H1 (cell line): ENCODE measurements at regions not wholly inside any gene's neighbourhood (a gene's known extent, or its start where the extent isn't known, plus 50 kb on each side); places are given as distances from the start of the nearest gene placed in this dataset.
"Not testable (repeated sequence)": the region's sequence is repeated elsewhere in the genome, so short reads cannot be mapped to it uniquely, and the experiment has no call there.

Source experiments
- CTCF ChIA-PET: fragments of 300-600 bp; sonication (Branson Sonifier 250); formaldehyde crosslinking; loops from one replicate; lab custom pipeline; 2021; ENCODE audit not compliant: partially characterized antibody; lab: Charles Lee
- POLR2A ChIA-PET: fragments of 300-600 bp; sonication (Branson Sonifier 250); formaldehyde crosslinking; loops from one replicate; lab custom pipeline; 2021; ENCODE audit warnings: inconsistent platforms; ENCODE audit not compliant: partially characterized antibody; lab: Charles Lee
- DNase-seq, 2 experiments: peaks; one replicate each; pipeline versions ENCODE4 v3.0.0 to v3.0.0-alpha.2; 2010 to 2022; ENCODE audit warnings: low spot score in 2 of 2, low read depth in 1 of 2, mixed read lengths in 1 of 2
- FAIRE-seq: peaks from 2 replicates; lab custom pipeline; 2011; peaks lifted over from hg19 to GRCh38; lab: Jason Lieb, UNC
- H2AFZ ChIP-seq: 2 replicates; pipeline ENCODE4 v1.8.1; 2012; ENCODE audit warnings: low read length, inconsistent platforms
- H2AK5ac ChIP-seq: 2 replicates; pipeline ENCODE4 v1.6.1; 2013; ENCODE audit warnings: low read depth, low read length
- H2BK120ac ChIP-seq: replicated peaks from 2 replicates; pipeline ENCODE3; 2013; ENCODE audit warnings: low read depth, low read length, inconsistent platforms
- H2BK12ac ChIP-seq: 2 replicates; pipeline ENCODE4 v1.6.1; 2013; ENCODE audit warnings: low read depth, low read length
- H2BK15ac ChIP-seq: 2 replicates; pipeline ENCODE4 v1.6.1; 2013; ENCODE audit warnings: low read length
- H2BK20ac ChIP-seq: 2 replicates; pipeline ENCODE4 v1.6.1; 2013; ENCODE audit warnings: low read length
- H2BK5ac ChIP-seq: 2 replicates; pipeline ENCODE4 v1.6.1; 2013; ENCODE audit warnings: low read depth, low read length
- H3K14ac ChIP-seq: 2 replicates; pipeline ENCODE4 v1.6.1; 2013; ENCODE audit warnings: inconsistent platforms; ENCODE audit not compliant: insufficient read length
- H3K18ac ChIP-seq: 2 replicates; pipeline ENCODE4 v1.6.1; 2013; ENCODE audit warnings: low read length; ENCODE audit errors: extremely low read depth
- H3K23ac ChIP-seq: 2 replicates; pipeline ENCODE4 v1.6.1; 2013; ENCODE audit warnings: inconsistent platforms; ENCODE audit not compliant: insufficient read length
- H3K23me2 ChIP-seq: 2 replicates; pipeline ENCODE4 v1.6.1; 2013; ENCODE audit warnings: low read depth, low read length
- H3K27ac ChIP-seq: 2 replicates; pipeline ENCODE4 v1.6.1; 2011; ENCODE audit warnings: low read depth, low read length, inconsistent platforms
- H3K27me3 ChIP-seq, 4 experiments: replicated peaks in 1 of 4; 1 replicate in 1 of 4; 2 replicates in 3 of 4; pipeline versions ENCODE4 v1.6.1 to v1.8.1; 2011 to 2013; ENCODE audit warnings: low read length in 3 of 4, mild to moderate bottlenecking in 3 of 4, inconsistent platforms in 2 of 4, mixed read lengths in 2 of 4, moderate library complexity in 1 of 4; ENCODE audit not compliant: control insufficient read depth in 3 of 4, insufficient read depth in 3 of 4; ENCODE audit errors: extremely low read depth in 1 of 4
- H3K36me3 ChIP-seq, 4 experiments: 2 replicates each; pipeline versions ENCODE4 v1.6.1 to v1.8.1; 2011 to 2013; ENCODE audit warnings: mild to moderate bottlenecking in 4 of 4, low read length in 3 of 4, moderate library complexity in 2 of 4, control low read depth in 1 of 4, inconsistent platforms in 1 of 4; ENCODE audit not compliant: insufficient read depth in 4 of 4, control insufficient read depth in 2 of 4
- H3K4ac ChIP-seq: replicated peaks from 2 replicates; pipeline ENCODE3; 2013; ENCODE audit warnings: low read length, low read depth, mixed read lengths, inconsistent platforms; ENCODE audit not compliant: insufficient read length
- H3K4me1 ChIP-seq, 4 experiments: replicated peaks in 1 of 4; 1 replicate in 1 of 4; 2 replicates in 3 of 4; pipeline versions ENCODE4 v1.6.1 to v1.8.1; 2011 to 2013; ENCODE audit warnings: low read length in 3 of 4, inconsistent platforms in 2 of 4, mixed read lengths in 1 of 4; ENCODE audit not compliant: insufficient read depth in 4 of 4, control insufficient read depth in 3 of 4
- H3K4me2 ChIP-seq, 2 experiments: 2 replicates each; pipeline versions ENCODE4 v1.6.1 to v1.8.1; 2011 to 2013; ENCODE audit warnings: low read depth in 2 of 2, low read length in 2 of 2, control low read depth in 1 of 2, inconsistent platforms in 1 of 2, mild to moderate bottlenecking in 1 of 2; ENCODE audit not compliant: insufficient read depth in 1 of 2
- H3K4me3 ChIP-seq, 4 experiments: fragments of 200-600, 300-600 bp in 1 of 4; sonication (generic), shearing (Covaris generic), sonication (Bioruptor Twin) in 1 of 4; 2 replicates each; pipeline versions ENCODE4 v1.5.1 to v1.8.1; 2011 to 2016; ENCODE audit warnings: low read length in 4 of 4, low read depth in 3 of 4, control low read depth in 2 of 4, inconsistent platforms in 2 of 4, mild to moderate bottlenecking in 2 of 4, mixed read lengths in 1 of 4, moderate library complexity in 1 of 4; ENCODE audit not compliant: insufficient read depth in 2 of 4; ENCODE audit errors: extremely low read depth in 1 of 4
- H3K56ac ChIP-seq: replicated peaks from 2 replicates; pipeline ENCODE3; 2013; ENCODE audit warnings: low read depth, mild to moderate bottlenecking, mixed read lengths, low read length, inconsistent platforms; ENCODE audit not compliant: insufficient read length
- H3K79me1 ChIP-seq: 2 replicates; pipeline ENCODE4 v1.6.1; 2013; ENCODE audit warnings: low read depth, low read length, control low read depth
- H3K79me2 ChIP-seq, 2 experiments: 2 replicates each; pipeline versions ENCODE4 v1.6.1 to v1.8.1; 2012 to 2013; ENCODE audit warnings: low read length in 2 of 2, mild to moderate bottlenecking in 2 of 2, inconsistent platforms in 1 of 2; ENCODE audit not compliant: insufficient read depth in 2 of 2, control insufficient read depth in 1 of 2
- H3K9ac ChIP-seq, 4 experiments: replicated peaks in 1 of 4; 1 replicate in 1 of 4; 2 replicates in 3 of 4; pipeline versions ENCODE4 v1.6.1 to v1.8.1; 2011 to 2013; ENCODE audit warnings: low read depth in 3 of 4, low read length in 3 of 4, control low read depth in 2 of 4, mild to moderate bottlenecking in 2 of 4, moderate library complexity in 2 of 4, inconsistent platforms in 1 of 4; ENCODE audit errors: extremely low read depth in 1 of 4
- H3K9me3 ChIP-seq, 2 experiments: 2 replicates each; pipeline versions ENCODE4 v1.6.1 to v1.8.1; 2012 to 2013; ENCODE audit warnings: mild to moderate bottlenecking in 2 of 2, moderate library complexity in 2 of 2, control low read depth in 1 of 2, inconsistent platforms in 1 of 2, low read depth in 1 of 2, low read length in 1 of 2, mixed read lengths in 1 of 2; ENCODE audit not compliant: insufficient read depth in 2 of 2
- H4K20me1 ChIP-seq, 2 experiments: replicated peaks in 1 of 2; 2 replicates each; pipeline versions ENCODE3 to v1.8.1; 2011 to 2013; ENCODE audit warnings: inconsistent platforms in 2 of 2, low read length in 2 of 2, mild to moderate bottlenecking in 1 of 2; ENCODE audit not compliant: insufficient read depth in 2 of 2, control insufficient read depth in 1 of 2
- H4K5ac ChIP-seq: 2 replicates; pipeline ENCODE4 v1.6.1; 2013; ENCODE audit warnings: low read length, low read depth, mixed read lengths, inconsistent platforms; ENCODE audit not compliant: insufficient read length
- H4K8ac ChIP-seq: 2 replicates; pipeline ENCODE4 v1.8.0; 2013; ENCODE audit warnings: mild to moderate bottlenecking, moderate library complexity, low read length, inconsistent platforms; ENCODE audit not compliant: insufficient read depth; ENCODE audit errors: extremely low read depth
- H4K91ac ChIP-seq: replicated peaks from 2 replicates; pipeline ENCODE3; 2013; ENCODE audit warnings: low read length, mixed read lengths, inconsistent platforms; ENCODE audit not compliant: insufficient read length
- EGR1 ChIP-seq: IDR thresholded peaks from 2 replicates; pipeline ENCODE4 v1.6.1; 2011; ENCODE audit warnings: low read depth, low read length, borderline replicate concordance
- NRF1 ChIP-seq: IDR thresholded peaks from 2 replicates; pipeline ENCODE4 v1.6.1; 2011; ENCODE audit warnings: mild to moderate bottlenecking, low read depth, low read length, improper control_type of control experiment
- SP2 ChIP-seq: IDR thresholded peaks from 2 replicates; pipeline ENCODE4 v1.6.1; 2012; ENCODE audit warnings: mild to moderate bottlenecking, low read length, inconsistent platforms
- SP4 ChIP-seq: IDR thresholded peaks from 2 replicates; pipeline ENCODE4 v1.6.1; 2012; ENCODE audit warnings: low read length, inconsistent platforms
- WGBS, 2 experiments: shearing (Covaris generic) in 1 of 2; methylation state at CpG; one replicate each; pipeline versions ENCODE4 v1.1.6 to v1.1.7; 2013 to 2015; ENCODE audit warnings: low lambda C conversion rate in 2 of 2, mixed read lengths in 2 of 2, inconsistent platforms in 1 of 2, low coverage in 1 of 2, missing lambda C conversion rate in 1 of 2; ENCODE audit not compliant: insufficient replicate concordance in 2 of 2, insufficient coverage in 1 of 2, insufficient read length in 1 of 2; ENCODE audit errors: extremely low coverage in 1 of 2, missing lambda C conversion rate in 1 of 2; 5-methylcytosine and 5-hydroxymethylcytosine counted together

GRCh38 chr2:3904061-3904460 is 200.7 kb downstream of the DCDC2C start (continued):
- TF ChIP-seq SP4 (no peak), SP2 (no peak), EGR1 (no peak), NRF1 (no peak)
- TF ChIP-seq, all 59 proteins: peak for 0

- H3K4me3 ChIP-seq, FAIRE-seq, H3K36me3 ChIP-seq, H3K23ac ChIP-seq, H4K91ac ChIP-seq, CTCF ChIA-PET, H3K14ac ChIP-seq, H3K4me2 ChIP-seq, H4K20me1 ChIP-seq, H3K9ac ChIP-seq, H3K23me2 ChIP-seq, H3K4ac ChIP-seq, H2BK20ac ChIP-seq, H3K27ac ChIP-seq, H3K79me1 ChIP-seq, POLR2A ChIA-PET, H3K18ac ChIP-seq, H3K79me2 ChIP-seq, H2BK15ac ChIP-seq, H4K8ac ChIP-seq, H2BK120ac ChIP-seq, H3K27me3 ChIP-seq, H2AK5ac ChIP-seq, H2BK5ac ChIP-seq, H3K4me1 ChIP-seq, H2BK12ac ChIP-seq, H4K5ac ChIP-seq, H2AFZ ChIP-seq, H3K56ac ChIP-seq: not testable (repeated sequence)
- 67% methylated on average over 1 of the region's 1 CpG; no CpG with 5 or more reads in 1 of the 2 experiments for WGBS, 2 experiments
- peaks cover 21 to 25% of the 10 kb centered on the region in 2 experiments; a peak in 3 of 4 replicates for H3K9me3 ChIP-seq
- DNase-seq = peak in 1 of 2 experiments; percentile 48
Measured at GRCh38 chr2:3908498-3908897, 205.1 kb downstream of the DCDC2C start.
